GM10266 (cell line): ENCODE measurements at regions not wholly inside any gene's neighbourhood (a gene's known extent, or its start where the extent isn't known, plus 50 kb on each side); places are given as distances from the start of the nearest gene placed in this dataset.

Source experiments
- DNase-seq: peaks from one replicate; pipeline ENCODE4 v3.0.0; 2012; ENCODE audit errors: extremely low spot score
- CTCF ChIP-seq: IDR thresholded peaks from 2 replicates; pipeline ENCODE4 v1.5.1; 2012; ENCODE audit warnings: mild to moderate bottlenecking, low read depth; ENCODE audit not compliant: control insufficient read depth, insufficient read depth; ENCODE audit errors: missing control alignments

- TF ChIP-seq CTCF, result no peak
- no peak for DNase-seq
Measured at GRCh38 chr3:80668600-80669294, 900.9 kb upstream of the ROBO1 start.

DNA sequence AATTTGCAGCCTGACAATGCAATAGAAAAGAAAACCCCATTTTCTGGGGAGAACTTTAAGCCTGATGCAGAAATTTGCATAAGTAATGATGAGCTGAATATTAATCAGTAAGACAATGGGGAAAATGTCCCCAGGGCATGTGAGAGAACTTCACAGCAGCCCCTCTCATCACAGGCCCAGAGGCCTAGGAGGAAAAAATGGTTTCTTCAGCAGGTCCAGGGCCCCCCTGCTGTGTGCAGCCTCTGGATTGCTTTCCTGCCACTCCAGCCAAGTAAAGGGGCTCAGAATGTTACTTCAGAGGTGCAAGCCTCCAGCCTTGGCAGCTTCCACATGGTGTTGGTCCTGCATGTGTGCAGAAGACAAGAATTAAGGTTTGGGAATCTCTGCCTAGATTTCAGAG lies 900.3 kb upstream of the ROBO1 start:
- no peak for DNase-seq
- TF ChIP-seq CTCF, result no peak

DNA sequence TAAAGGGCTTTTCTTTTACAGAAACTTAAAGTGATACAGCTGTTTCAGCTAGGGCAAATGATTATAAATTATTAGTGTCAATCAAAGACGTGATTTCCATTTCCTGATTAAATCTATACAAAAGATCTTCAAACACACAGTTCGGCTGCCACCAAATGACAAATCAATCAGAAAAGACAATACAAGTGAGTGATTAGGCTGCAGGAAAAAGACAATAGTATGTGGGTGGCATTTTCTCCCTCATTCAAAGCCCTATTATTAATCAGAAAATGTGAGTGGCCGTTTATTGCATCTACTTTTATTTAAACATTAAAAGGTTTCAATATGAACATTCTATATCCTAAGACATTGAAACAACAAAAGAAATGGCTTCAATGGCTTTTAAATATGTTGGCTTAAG lies 895.6 kb upstream of the ROBO1 start:
- no peak for DNase-seq
- TF ChIP-seq CTCF, result no peak

GRCh38 chr3:80655216-80655615 lies 887.4 kb upstream of the ROBO1 start:
- no peak for TF ChIP-seq CTCF
- DNase-seq, result no peak

DNA sequence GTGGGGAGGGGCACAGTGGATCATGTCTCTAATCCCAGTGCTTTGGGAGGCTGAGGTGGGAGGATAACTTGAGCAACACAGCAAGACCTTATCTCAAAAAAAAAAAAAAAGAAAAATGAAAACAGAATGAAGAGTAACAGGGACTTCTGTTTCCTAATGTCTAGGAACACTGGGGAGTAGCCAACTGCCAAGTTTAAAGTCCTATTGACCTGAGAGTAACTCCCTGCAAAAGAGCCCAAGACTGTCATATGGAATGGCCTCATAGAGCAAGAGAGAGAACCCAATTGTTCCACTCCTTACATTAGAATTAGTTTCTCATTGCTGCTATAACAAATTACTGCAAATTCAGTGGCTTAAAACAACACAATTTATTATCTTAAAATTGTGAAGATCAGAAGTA lies 881.4 kb upstream of the ROBO1 start:
- TF ChIP-seq CTCF, result no peak

GRCh38 chr3:80643421-80643820 lies 875.6 kb upstream of the ROBO1 start:
- TF ChIP-seq CTCF, result no peak
- no peak for DNase-seq

More for the DNA sequence above, 881.4 kb upstream of the ROBO1 start:
- no peak for DNase-seq

DNA sequence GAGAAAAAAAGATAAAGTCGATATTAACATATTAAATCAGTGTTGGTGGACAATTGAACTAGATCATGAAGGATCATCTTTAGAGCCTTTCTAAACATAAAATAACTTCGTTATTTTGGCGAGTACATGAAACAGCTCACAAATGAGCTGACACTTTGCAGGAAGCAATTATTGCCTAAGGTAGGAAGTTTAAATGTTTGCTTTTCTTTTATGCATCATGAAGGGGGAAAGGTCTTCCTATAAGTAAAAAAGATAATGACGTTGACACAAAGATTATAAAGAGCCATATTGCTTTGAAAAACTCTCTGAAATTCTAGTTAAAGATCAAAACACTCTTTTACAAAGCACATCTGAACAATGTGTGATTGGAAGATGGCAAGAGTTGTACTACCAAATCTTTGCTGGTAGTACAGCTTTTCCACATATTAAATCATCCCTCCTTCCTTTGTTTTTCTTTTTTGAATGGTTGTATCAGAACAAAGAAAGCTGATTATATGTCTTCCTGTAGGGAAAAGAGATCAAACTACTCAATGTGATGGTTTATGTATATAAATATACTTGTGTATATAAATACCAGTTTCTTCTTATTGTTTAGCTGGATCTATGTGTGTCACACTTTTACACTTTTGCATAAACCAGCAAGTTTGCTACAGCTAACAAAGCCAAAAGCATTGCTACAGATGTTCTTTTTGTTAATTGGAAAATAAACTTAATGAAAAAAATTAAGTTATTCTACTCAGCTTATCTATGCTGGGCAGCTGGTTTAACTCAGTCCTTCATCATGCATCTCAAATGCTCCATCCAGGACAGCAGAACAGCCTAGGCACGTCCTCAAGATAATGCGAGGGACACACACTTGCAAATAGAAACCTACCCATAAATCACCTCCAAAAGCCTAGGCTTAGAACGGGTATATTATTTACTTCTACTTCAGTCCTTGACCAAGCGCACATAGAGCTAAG lies 850.8 kb upstream of the ROBO1 start:
- no peak for DNase-seq
- no peak for TF ChIP-seq CTCF
